ENCODE measurements at regions not wholly inside any gene's neighbourhood (a gene's known extent, or its start where the extent isn't known, plus 50 kb on each side); places are given as distances from the start of the nearest gene placed in this dataset.
"Not testable (repeated sequence)": the region's sequence is repeated elsewhere in the genome, so short reads cannot be mapped to it uniquely, and the experiment has no call there.

GRCh38 chr12:124651516-124652273 is 84.3 kb upstream of the NCOR2 start:
- no peak for DNase-seq

DNA sequence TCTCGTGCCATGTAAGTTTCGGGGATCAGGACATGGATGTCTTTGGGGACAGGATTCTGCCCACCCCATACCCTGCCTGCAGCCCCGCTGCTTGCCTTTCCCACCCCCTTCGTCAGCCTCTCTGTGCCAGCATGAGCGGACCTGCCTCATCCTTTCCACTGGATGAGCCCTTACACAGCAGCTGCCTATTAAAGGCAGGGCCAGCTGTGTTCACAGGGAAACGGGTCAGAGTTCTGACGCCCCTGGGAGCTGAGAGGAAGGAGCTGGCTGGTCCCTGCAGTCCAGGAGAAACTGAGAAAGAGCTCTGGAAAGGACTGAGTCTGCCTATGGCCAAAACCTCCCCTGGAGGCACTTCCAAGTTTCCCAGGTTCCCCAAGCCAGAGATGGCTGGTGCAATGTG is 83.5 kb upstream of the NCOR2 start:
- DNase-seq = no peak

DNA sequence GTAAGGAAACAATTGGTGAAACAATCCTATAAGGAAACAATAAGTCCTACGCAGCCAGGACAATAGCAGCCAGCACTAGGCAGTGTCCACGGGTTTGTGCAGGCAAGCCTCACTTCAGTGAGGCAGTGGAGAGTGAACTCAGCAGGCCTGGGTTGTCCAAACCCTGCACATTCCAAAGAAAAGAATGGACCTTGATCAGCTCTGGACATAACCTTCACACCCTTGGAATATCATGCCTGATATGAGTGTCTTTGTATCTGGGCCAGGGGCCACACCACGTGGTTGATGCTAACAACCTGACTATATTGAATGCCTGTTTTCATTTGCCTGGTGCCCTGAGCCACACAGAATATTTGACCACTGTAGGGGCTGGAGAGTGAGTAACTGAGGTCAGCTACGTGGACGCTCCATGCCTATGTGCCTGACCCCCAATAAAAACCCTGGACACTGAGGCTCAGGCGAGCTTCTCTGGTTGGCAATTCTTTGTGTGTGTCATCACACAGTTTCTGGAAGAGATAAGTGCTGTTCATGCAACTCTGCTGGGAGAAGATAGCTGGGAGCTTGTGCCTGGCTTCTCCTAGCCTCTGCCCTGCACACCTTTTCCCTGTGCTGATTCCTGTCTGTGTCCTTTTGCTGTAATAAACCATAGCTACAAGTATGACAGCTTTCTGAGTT is 81.4 kb upstream of the NCOR2 start:
- no peak for DNase-seq

GRCh38 chr12:124647316-124647715 is 79.9 kb upstream of the NCOR2 start:
- no peak for DNase-seq

- DNase-seq = no peak
Measured at GRCh38 chr12:124646385-124647230, 79.2 kb upstream of the NCOR2 start.

GRCh38 chr12:124645530-124646244 is 78.3 kb upstream of the NCOR2 start:
- no peak for DNase-seq

DNA sequence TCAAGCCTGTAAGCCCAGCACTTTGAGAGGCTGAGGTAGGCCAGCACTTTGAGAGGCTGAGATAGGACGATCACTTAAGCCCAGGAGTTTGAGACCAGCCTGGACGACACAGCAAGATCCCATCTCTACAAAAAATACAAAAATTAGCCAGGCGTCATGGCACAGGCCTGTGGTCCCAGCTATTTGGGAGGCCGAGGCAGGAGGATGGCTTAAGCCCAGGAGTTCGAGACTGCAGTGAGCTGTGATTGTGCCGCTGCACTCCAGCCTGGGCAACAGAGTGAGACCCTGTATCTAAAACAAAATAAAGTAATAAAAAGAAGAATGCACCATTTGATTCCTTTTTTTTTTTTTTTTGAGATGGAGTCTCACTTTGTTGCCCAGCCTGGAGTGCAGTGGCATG is 76.4 kb upstream of the NCOR2 start:
- DNase-seq = not testable (repeated sequence)

DNA sequence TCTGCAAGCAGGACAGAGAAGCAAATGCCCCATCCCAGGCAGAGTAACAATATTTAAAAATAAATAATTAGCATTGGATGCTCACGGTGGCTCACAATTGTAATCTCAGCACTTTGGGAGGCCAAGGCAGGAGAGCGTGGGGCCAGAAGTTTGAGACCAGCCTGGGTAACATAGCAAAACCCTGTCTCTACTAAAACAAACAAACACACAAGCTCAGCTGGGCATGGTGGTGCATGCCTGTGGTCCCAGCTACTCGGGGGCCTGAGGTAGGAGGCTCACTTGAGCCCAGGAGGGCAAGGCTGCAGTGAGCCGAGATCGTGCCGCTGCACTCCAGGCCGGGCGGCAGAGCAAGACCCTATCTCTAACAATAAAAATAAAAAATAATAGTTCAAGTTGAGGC is 74.7 kb upstream of the NCOR2 start:
- DNase-seq = no peak

- no peak for DNase-seq
Measured at GRCh38 chr12:124641591-124641990, 74.2 kb upstream of the NCOR2 start.

GRCh38 chr12:124640056-124640455 is 72.6 kb upstream of the NCOR2 start:
- DNase-seq = no peak

- DNase-seq = no peak
Measured at GRCh38 chr12:124639122-124639806, 71.9 kb upstream of the NCOR2 start.

- DNase-seq = no peak
Measured at GRCh38 chr12:124637581-124637981, 70.2 kb upstream of the NCOR2 start.

GRCh38 chr12:124637163-124637562 is 69.8 kb upstream of the NCOR2 start:
- no peak for DNase-seq

DNA sequence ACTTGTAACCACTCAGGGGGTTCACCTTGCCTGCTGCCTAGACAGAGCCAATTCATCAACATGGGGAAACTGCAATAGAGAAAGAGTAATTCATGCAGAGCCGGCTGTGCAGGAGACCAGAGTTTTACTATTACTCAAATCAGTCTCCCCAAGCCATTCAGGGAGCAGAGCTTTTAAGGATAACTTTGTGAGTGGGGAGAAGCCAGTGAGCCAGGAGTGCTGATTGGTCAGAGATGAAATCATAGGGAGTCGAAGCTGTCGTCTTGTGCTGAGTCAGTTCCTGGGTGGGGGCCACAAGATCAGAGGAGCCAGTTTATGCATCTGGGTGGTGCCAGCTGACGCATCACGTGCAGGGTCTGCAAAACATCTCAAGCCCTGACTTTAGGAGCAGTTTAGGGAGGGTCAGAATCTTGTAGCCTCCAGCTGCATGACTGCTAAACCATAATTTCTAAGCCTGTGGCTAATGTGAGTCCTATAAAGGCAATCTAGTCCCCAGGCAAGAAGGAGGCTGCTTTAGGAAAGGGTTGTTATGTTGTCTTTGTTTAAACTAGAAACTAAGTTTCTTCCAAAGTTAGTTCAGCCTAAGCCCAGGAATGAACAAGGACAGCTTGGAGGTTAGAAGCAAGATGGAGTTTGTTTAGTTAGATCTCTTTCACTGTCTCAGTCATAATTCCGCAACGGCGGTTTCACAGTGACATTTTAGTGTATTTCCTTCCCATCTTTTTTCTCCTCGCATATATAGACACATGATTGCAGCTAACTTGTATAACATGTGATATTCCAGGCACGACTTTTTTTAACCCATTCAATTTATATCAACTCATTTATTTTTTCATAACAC is 68.9 kb upstream of the NCOR2 start:
- DNase-seq = no peak

GRCh38 chr12:124635316-124635715 is 67.9 kb upstream of the NCOR2 start:
- DNase-seq = no peak

DNA sequence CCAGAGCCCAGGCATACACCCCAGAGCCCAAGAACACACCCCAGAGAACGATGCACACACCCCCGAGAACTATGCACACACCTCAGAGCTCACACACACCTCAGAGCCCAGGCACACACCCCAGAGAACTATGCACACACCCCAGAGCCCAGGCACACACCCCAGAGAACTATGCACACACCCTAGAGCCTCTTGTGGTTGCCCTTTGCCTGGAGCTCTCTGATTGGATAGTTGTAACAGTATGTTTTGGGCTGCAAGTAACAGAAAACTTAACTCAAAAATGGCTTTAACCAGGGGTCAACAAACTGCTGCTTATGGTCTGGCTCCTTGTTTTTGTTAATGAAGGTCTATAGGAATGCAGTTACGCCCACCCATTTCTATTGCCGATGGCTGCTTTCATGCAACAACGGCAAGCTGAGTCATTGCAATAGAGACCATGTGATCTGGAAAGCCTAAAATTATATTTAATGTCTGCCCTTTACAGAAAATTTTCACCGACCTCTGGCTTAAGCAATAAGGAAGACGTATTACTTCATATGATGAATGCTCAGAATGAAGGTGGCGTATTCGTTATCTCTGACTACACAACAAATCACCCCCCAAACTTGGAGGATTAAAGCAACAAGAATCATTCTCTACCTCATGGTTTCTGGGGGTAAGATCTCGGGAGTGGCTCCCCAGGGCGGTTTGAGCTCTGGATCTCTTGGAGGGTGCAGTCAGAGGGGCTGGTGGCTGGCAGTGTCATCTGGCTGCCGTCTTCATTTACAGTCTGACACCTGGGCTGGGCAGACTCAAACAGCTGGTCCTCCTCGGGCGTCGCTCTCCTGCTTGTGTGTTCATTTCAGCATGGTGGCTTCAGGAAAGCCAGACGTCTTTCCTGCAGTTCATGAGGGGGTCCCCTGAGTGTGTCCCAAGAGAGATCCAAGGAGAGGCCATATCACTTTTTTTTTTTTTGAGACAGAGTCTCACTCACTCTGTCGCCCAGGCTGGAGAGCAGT is 66.3 kb upstream of the NCOR2 start:
- DNase-seq = no peak

DNA sequence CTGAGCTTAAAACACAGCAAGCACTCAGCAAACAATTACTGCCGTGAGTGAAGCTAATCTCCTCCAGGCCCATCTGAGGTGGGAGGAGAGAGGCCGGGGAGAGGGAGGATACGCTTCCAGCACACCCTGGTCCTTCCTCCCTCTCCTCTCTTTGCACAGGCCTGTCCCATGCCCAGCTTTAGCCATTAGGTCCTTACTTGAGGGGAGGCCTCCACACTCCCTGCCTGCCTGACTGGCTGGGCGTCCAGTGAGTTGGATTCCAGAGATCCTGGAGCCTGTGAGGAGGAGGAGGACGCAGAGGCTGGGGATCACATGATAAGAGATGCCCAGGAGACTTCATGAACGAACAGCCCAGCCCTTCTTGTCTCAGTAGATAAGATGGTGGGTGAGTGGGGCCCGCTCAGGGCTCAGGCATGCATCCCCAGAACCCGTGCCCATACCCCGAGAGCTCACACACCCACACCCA is 65.1 kb upstream of the NCOR2 start:
- DNase-seq = peak; percentile 49

GRCh38 chr12:124631681-124632256 is 64.4 kb upstream of the NCOR2 start:
- DNase-seq = no peak

DNA sequence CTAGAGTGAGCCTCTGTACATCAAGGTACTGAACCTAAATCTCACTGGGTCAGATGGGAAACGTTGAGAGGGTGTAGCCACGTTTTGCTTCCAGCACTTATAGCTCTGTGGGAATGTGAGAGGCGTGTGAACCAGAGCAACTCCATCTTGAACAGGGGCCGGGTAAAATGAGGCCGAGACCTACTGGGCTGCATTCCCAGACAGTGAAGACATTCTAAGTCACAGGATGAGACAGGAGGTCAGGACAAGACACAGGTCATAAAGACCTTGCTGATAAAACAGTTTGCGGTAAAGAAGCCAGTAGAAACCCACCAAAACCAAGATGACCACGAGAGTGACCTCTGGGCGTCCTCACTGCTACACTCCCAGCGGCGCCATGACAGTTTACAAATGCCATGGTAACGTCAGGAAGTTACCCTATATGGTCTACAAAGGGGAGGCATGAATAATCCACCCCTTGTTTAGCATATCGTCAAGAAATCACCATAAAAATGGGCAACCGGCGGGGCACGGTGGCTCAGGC is 63.4 kb upstream of the NCOR2 start:
- no peak for DNase-seq
